VCaP (cell line): ENCODE measurements at regions not wholly inside any gene's neighbourhood (a gene's known extent, or its start where the extent isn't known, plus 50 kb on each side); places are given as distances from the start of the nearest gene placed in this dataset.
A peak's percentile ranks its signal among the peaks of the same experiment; 100 is the strongest.

Experiments used
- H3K27ac ChIP-seq: fragments of 450-650 bp; 2 replicates; pipeline ENCODE4 v1.5.1; 2017
- CTCF ChIP-seq: fragments of 450-650 bp; conservative IDR thresholded peaks from 2 replicates; pipeline ENCODE4 v1.5.1; 2017; ENCODE audit warnings: mild to moderate bottlenecking, moderate library complexity

- TF ChIP-seq CTCF = no peak
- H3K27ac ChIP-seq = no peak overlapping the region
These were observed 208.2 kb downstream of the WDR11 start for GRCh38 chr10:121059351-121059750.

GRCh38 chr10:121062115-121062514 lies 211.0 kb downstream of the WDR11 start:
- H3K27ac ChIP-seq = no peak overlapping the region
- no peak for TF ChIP-seq CTCF

GRCh38 chr10:121063744-121064143 lies 212.6 kb downstream of the WDR11 start:
- no peak for TF ChIP-seq CTCF

GRCh38 chr10:121064491-121064890 lies 213.3 kb downstream of the WDR11 start:
- H3K27ac ChIP-seq = no peak overlapping the region
- TF ChIP-seq CTCF = no peak

More at GRCh38 chr10:121063744-121064143, 212.6 kb downstream of the WDR11 start:
- H3K27ac ChIP-seq = no peak overlapping the region

- no peak overlapping the region for H3K27ac ChIP-seq
- TF ChIP-seq CTCF = no peak
These were observed 214.2 kb downstream of the WDR11 start for GRCh38 chr10:121065330-121065729.

GRCh38 chr10:121069061-121069850 lies 218.1 kb downstream of the WDR11 start:
- no peak overlapping the region for H3K27ac ChIP-seq
- TF ChIP-seq CTCF = no peak

- peak; percentile 56 for TF ChIP-seq CTCF
- peak overlapping the region; percentile 49 for H3K27ac ChIP-seq
These were observed 219.3 kb downstream of the WDR11 start for GRCh38 chr10:121070275-121071070.
